OCI-LY1 (cell line): ENCODE measurements at regions not wholly inside any gene's neighbourhood (a gene's known extent, or its start where the extent isn't known, plus 50 kb on each side); places are given as distances from the start of the nearest gene placed in this dataset.

Experiments
- H2AFZ ChIP-seq: fragments of 200-600 bp; sonication (generic), shearing (Covaris generic); 2 replicates; pipeline ENCODE4 v1.6.0; 2014; ENCODE audit warnings: antibody characterized with exemption, mild to moderate bottlenecking, low read length
- H3F3A ChIP-seq: fragments of 200-600 bp; sonication (generic), shearing (Covaris generic); 2 replicates; pipeline ENCODE4 v1.6.0; 2014; ENCODE audit warnings: mild to moderate bottlenecking, antibody characterized with exemption, low read length, moderate library complexity; ENCODE audit not compliant: insufficient read depth
- H3K27ac ChIP-seq: fragments of 200-600 bp; sonication (generic); 2 replicates; pipeline ENCODE4 v1.5.1; 2014; ENCODE audit warnings: low read length, mixed run types, mild to moderate bottlenecking, low read depth; ENCODE audit not compliant: poor library complexity, severe bottlenecking
- H3K27me3 ChIP-seq: fragments of 200-600 bp; sonication (generic); 2 replicates; pipeline ENCODE4 v1.6.0; 2014; ENCODE audit warnings: antibody characterized with exemption, mild to moderate bottlenecking, low read length, moderate library complexity; ENCODE audit not compliant: insufficient read depth
- H3K36me3 ChIP-seq: fragments of 200-600 bp; sonication (generic); 2 replicates; pipeline ENCODE4 v1.6.1; 2014; ENCODE audit warnings: mild to moderate bottlenecking, antibody characterized with exemption, low read length, moderate library complexity, mixed read lengths; ENCODE audit not compliant: insufficient read depth
- H3K4me1 ChIP-seq: fragments of 200-600 bp; sonication (generic); 2 replicates; pipeline ENCODE4 v1.5.1; 2014; ENCODE audit warnings: mild to moderate bottlenecking, low read length, moderate library complexity; ENCODE audit not compliant: insufficient read depth, severe bottlenecking
- H3K4me2 ChIP-seq: fragments of 200-600 bp; sonication (generic), shearing (Covaris generic); 2 replicates; pipeline ENCODE4 v1.6.1; 2014; ENCODE audit warnings: low read length
- H3K4me3 ChIP-seq: fragments of 200-600 bp; sonication (generic); 2 replicates; pipeline ENCODE4 v1.5.1; 2014; ENCODE audit warnings: low read length, low read depth, mild to moderate bottlenecking, mixed read lengths; ENCODE audit not compliant: poor library complexity, severe bottlenecking
- H3K79me2 ChIP-seq: fragments of 200-600 bp; shearing (Covaris generic); 2 replicates; pipeline ENCODE4 v1.6.1; 2016; ENCODE audit warnings: mixed run types, low read length, mixed read lengths; ENCODE audit not compliant: insufficient read depth
- H3K9ac ChIP-seq: fragments of 200-600 bp; sonication (generic), shearing (Covaris generic); 2 replicates; pipeline ENCODE4 v1.6.1; 2014; ENCODE audit warnings: mild to moderate bottlenecking, low read length, mixed read lengths
- H3K9me2 ChIP-seq: fragments of 200-600 bp; sonication (generic), shearing (Covaris generic); 2 replicates; pipeline ENCODE4 v1.6.1; 2014; ENCODE audit warnings: low read depth, mild to moderate bottlenecking, low read length, mixed read lengths
- H3K9me3 ChIP-seq: fragments of 200-600 bp; shearing (Covaris generic); 2 replicates; pipeline ENCODE4 v1.6.1; 2014; ENCODE audit warnings: low read length, mixed read lengths
- H4K20me1 ChIP-seq: fragments of 200-600 bp; sonication (generic), shearing (Covaris generic); 2 replicates; pipeline ENCODE4 v1.6.0; 2016; ENCODE audit warnings: mild to moderate bottlenecking, low read length; ENCODE audit not compliant: insufficient read depth
- EZH2 ChIP-seq: fragments of 200-600 bp; sonication (generic), shearing (Covaris generic); IDR thresholded peaks from 2 replicates; pipeline ENCODE4 v1.8.0; 2017; ENCODE audit warnings: borderline replicate concordance, mixed run types, mild to moderate bottlenecking, antibody characterized with exemption, low read length, moderate library complexity, mixed read lengths
- TF ChIP-seq, protein P1 (sequence below): fragments of 200-600 bp; sonication (generic), shearing (Covaris generic); IDR thresholded peaks from 2 replicates; pipeline ENCODE4 v1.5.1; 2017; ENCODE audit warnings: mild to moderate bottlenecking, antibody characterized with exemption, low read length, moderate library complexity, mixed read lengths

DNA sequence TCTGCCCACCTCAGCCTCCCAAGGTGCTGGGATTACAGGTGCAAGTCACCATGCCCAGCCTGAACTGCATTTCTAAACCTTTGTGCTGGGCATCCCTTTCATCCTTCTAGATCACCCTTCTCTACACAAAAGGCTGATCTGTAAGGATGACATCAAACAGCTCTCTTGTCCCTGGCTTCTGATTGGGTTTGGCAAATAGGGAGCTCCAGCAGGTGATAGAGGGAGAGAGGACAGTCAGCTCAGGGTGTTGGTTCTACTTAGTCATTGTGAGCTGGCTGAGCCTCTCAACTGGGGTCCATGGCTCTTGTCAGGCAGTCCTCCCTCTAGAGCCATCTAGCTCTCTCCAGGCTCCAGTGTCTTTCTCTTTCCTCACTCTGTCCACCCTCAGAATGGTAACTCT is 237.6 kb upstream of the JARID2 start:
- no peaks in the 10 kb centered on the region for H3K9me3 ChIP-seq
- H3K27ac ChIP-seq = no peak overlapping the region
- no peaks in the 10 kb centered on the region for H3K27me3 ChIP-seq
- H3K79me2 ChIP-seq = no peaks in the 10 kb centered on the region
- H2AFZ ChIP-seq = no peak overlapping the region
- TF ChIP-seq EZH2 = no peak
- TF ChIP-seq, protein P1, sequence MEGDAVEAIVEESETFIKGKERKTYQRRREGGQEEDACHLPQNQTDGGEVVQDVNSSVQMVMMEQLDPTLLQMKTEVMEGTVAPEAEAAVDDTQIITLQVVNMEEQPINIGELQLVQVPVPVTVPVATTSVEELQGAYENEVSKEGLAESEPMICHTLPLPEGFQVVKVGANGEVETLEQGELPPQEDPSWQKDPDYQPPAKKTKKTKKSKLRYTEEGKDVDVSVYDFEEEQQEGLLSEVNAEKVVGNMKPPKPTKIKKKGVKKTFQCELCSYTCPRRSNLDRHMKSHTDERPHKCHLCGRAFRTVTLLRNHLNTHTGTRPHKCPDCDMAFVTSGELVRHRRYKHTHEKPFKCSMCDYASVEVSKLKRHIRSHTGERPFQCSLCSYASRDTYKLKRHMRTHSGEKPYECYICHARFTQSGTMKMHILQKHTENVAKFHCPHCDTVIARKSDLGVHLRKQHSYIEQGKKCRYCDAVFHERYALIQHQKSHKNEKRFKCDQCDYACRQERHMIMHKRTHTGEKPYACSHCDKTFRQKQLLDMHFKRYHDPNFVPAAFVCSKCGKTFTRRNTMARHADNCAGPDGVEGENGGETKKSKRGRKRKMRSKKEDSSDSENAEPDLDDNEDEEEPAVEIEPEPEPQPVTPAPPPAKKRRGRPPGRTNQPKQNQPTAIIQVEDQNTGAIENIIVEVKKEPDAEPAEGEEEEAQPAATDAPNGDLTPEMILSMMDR = no peak
- no peaks in the 10 kb centered on the region for H3K36me3 ChIP-seq
- no peak overlapping the region for H3K4me3 ChIP-seq
- H3K9ac ChIP-seq = no peak overlapping the region
- no peak overlapping the region for H3K4me2 ChIP-seq
- no peaks in the 10 kb centered on the region for H3F3A ChIP-seq
- no peaks in the 10 kb centered on the region for H3K9me2 ChIP-seq
- no peaks in the 10 kb centered on the region for H4K20me1 ChIP-seq
- no peaks in the 10 kb centered on the region for H3K4me1 ChIP-seq

DNA sequence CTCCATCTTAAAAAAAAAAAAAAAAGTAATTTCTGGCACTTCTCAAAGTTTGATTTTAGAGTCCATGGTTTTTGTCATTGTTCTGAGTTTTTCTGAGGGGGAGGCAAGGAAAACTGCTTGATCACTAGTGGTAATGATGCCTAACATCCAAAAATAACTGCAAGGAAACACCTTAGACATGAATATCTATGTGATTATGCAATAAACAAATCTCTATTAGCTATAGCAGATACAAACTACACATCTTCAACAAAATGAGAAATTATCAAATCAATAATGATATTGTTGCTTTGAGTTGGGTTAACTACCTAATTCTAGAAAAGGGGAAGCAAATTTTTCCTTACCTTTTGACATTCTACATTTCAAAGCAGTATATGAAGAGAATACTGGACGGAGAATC is 230.9 kb upstream of the JARID2 start:
- H3K27me3 ChIP-seq = no peaks in the 10 kb centered on the region
- H3F3A ChIP-seq = no peaks in the 10 kb centered on the region
- no peak overlapping the region for H3K4me3 ChIP-seq
- no peaks in the 10 kb centered on the region for H3K9me2 ChIP-seq
- H3K9me3 ChIP-seq = no peaks in the 10 kb centered on the region
- H3K27ac ChIP-seq = no peak overlapping the region
- H3K36me3 ChIP-seq = no peaks in the 10 kb centered on the region
- H4K20me1 ChIP-seq = no peaks in the 10 kb centered on the region
- H3K79me2 ChIP-seq = no peaks in the 10 kb centered on the region
- H2AFZ ChIP-seq = no peak overlapping the region
- no peak for TF ChIP-seq EZH2
- TF ChIP-seq, protein P1 = no peak
- H3K4me1 ChIP-seq = no peaks in the 10 kb centered on the region
- H3K4me2 ChIP-seq = no peak overlapping the region
- no peak overlapping the region for H3K9ac ChIP-seq

DNA sequence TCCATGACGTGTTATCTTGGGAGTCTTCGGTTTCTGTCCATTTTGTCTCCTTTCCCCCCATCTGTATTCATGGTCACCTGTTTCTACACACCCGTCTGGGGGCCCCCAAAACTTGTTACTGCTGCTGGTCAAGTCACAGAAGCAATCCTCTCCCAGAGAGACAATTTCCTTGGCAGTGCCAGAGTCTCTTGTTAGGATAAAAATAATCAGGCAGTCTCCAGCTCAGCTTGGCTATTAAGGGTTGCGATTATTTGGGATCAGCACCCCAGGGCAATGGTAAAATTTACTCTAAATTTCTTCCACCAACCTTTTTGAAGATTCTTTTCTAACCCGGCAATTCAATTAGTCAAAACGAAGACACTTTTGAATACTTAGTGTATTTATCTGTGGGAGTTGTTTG is 229.1 kb upstream of the JARID2 start:
- no peaks in the 10 kb centered on the region for H3K27me3 ChIP-seq
- H3K36me3 ChIP-seq = no peaks in the 10 kb centered on the region
- H3K4me3 ChIP-seq = no peak overlapping the region
- no peaks in the 10 kb centered on the region for H3K79me2 ChIP-seq
- H3K9ac ChIP-seq = no peak overlapping the region
- no peak overlapping the region for H2AFZ ChIP-seq
- TF ChIP-seq, protein P1 = no peak
- no peak for TF ChIP-seq EZH2
- H3F3A ChIP-seq = no peaks in the 10 kb centered on the region
- H3K4me1 ChIP-seq = no peaks in the 10 kb centered on the region
- H3K27ac ChIP-seq = no peak overlapping the region
- H3K9me2 ChIP-seq = no peaks in the 10 kb centered on the region
- H3K4me2 ChIP-seq = no peak overlapping the region
- H4K20me1 ChIP-seq = no peaks in the 10 kb centered on the region
- H3K9me3 ChIP-seq = no peaks in the 10 kb centered on the region
